ENCODE measurements at regions not wholly inside any gene's neighbourhood (a gene's known extent, or its start where the extent isn't known, plus 50 kb on each side); places are given as distances from the start of the nearest gene placed in this dataset.

DNA sequence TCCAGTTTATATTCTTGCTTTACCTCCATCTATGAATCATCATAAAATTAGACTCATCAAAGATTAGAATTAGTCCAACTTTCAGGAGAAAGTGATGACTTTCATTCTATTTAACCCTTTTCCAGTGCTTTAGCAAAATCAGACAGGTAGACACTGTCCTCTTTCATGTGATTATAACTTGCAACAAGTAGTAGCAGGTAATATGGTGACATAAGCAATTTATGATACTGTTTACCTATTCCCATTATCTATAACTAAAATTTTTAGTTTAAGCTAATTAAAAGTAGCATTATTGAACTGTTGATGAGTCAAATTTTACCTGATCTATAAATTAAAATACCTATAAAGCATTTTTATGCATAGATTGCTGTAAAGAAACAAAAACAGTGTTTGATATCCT, 351.6 kb downstream of the SEC23A start:
- TF ChIP-seq EZH2 (IDR thresholded peaks at IDR 0.05; ENCODE audit: insufficient read depth, poor library complexity, severe bottlenecking) (no peak), EZH2phosphoT487 (IDR thresholded peaks at IDR 0.05; ENCODE audit: insufficient read depth, low read depth) (no peak)

Measured in GM23248 (cell line).